GM12892 (cell line): ENCODE measurements at regions not wholly inside any gene's neighbourhood (a gene's known extent, or its start where the extent isn't known, plus 50 kb on each side); places are given as distances from the start of the nearest gene placed in this dataset.

Source experiments
- POLR2A ChIP-seq: IDR thresholded peaks from 2 replicates; pipeline ENCODE4 v1.6.1; 2011; ENCODE audit warnings: low read depth, low read length, control low read depth
- POLR2AphosphoS5 ChIP-seq: IDR thresholded peaks from 2 replicates; pipeline ENCODE4 v1.6.1; 2011; ENCODE audit warnings: low read depth, low read length, control low read depth
- TAF1 ChIP-seq: IDR thresholded peaks from 2 replicates; pipeline ENCODE4 v1.6.1; 2011; ENCODE audit warnings: low read depth, mild to moderate bottlenecking, control low read depth, low read length, borderline replicate concordance

DNA sequence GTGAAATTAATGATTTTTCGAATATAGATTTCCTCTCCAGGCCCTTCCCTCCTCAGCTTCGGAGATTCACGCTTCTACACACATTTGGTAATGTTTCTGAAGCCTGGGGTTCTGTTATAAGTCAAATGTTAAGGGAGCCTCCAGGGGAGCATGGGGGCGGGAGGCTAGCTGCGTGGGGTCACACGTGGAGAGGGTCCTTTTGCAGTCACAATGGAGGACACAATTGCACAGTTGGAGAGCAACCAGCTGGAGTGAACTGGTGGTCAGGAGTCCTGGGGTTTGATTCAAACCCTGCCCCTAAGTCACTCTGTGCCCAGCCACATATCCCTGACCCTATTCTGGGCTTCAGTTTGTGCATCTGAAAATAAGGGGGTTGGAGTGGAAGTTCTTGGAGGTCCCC lies 481.4 kb downstream of the CDK5RAP2 start:
- TF ChIP-seq POLR2A: no peak
- no peak for TF ChIP-seq POLR2AphosphoS5
- TF ChIP-seq TAF1: no peak
